ENCODE measurements at regions not wholly inside any gene's neighbourhood (a gene's known extent, or its start where the extent isn't known, plus 50 kb on each side); places are given as distances from the start of the nearest gene placed in this dataset.

GRCh38 chr5:43804723-43805122 is 201.7 kb downstream of the NNT start (continued):
- TF ChIP-seq, protein P1, sequence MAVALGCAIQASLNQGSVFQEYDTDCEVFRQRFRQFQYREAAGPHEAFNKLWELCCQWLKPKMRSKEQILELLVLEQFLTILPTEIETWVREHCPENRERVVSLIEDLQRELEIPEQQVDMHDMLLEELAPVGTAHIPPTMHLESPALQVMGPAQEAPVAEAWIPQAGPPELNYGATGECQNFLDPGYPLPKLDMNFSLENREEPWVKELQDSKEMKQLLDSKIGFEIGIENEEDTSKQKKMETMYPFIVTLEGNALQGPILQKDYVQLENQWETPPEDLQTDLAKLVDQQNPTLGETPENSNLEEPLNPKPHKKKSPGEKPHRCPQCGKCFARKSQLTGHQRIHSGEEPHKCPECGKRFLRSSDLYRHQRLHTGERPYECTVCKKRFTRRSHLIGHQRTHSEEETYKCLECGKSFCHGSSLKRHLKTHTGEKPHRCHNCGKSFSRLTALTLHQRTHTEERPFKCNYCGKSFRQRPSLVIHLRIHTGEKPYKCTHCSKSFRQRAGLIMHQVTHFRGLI (CRISPR knock-in tag; IDR thresholded peaks at IDR 0.05), result peak; percentile 65; the same call in 1 of the 2 replicates
- TF ChIP-seq NFE2L1 (tag; IDR thresholded peaks at IDR 0.05; ENCODE audit: borderline replicate concordance, low read depth), result no peak
- peak in 1 of 2 experiments; percentile 81; a peak in 1 of 4 replicates for TF ChIP-seq TEAD1 (CRISPR knock-in tag; IDR thresholded peaks at IDR 0.05)
- no peak for TF ChIP-seq NELFE (IDR thresholded peaks at IDR 0.05; ENCODE audit: insufficient read depth, insufficient read length)
- TF ChIP-seq ELF4 (CRISPR knock-in tag; IDR thresholded peaks at IDR 0.05), result peak; percentile 63; the same call in 1 of the 2 replicates
- peak; percentile 84 for TF ChIP-seq ZNF589 (CRISPR knock-in tag; IDR thresholded peaks at IDR 0.05; ENCODE audit: low read depth)
- TF ChIP-seq MBD2 (IDR thresholded peaks at IDR 0.05; ENCODE audit: borderline replicate concordance, low read depth), result no peak
- no peak for TF ChIP-seq U2AF2 (optimal IDR thresholded peaks at IDR 0.05; ENCODE audit: low read depth, low read length)
- TF ChIP-seq E2F4 (CRISPR knock-in tag; IDR thresholded peaks at IDR 0.05; ENCODE audit: low read depth), result no peak
- no peak for TF ChIP-seq ZNF121 (CRISPR knock-in tag; conservative IDR thresholded peaks at IDR 0.05)
- no peak for TF ChIP-seq DEAF1 (CRISPR knock-in tag; IDR thresholded peaks at IDR 0.05)
- no peak for TF ChIP-seq HSF4 (CRISPR knock-in tag; IDR thresholded peaks at IDR 0.05; ENCODE audit: borderline replicate concordance)
- TF ChIP-seq CBFA2T2 (conservative IDR thresholded peaks at IDR 0.05), result no peak
- no peak for TF ChIP-seq AFF1 (IDR thresholded peaks at IDR 0.05; ENCODE audit: low read depth in 1 of 2, partially characterized antibody in 2 of 2)
- peak; percentile 74; the same call in 1 of the 2 replicates for TF ChIP-seq ZNF584 (CRISPR knock-in tag; IDR thresholded peaks at IDR 0.05; ENCODE audit: low read depth)
- peak in 1 of 2 experiments; percentile 77; a peak in 2 of 4 replicates for TF ChIP-seq FOXA3 (CRISPR knock-in tag; conservative IDR thresholded peaks at IDR 0.05 in 1 of 2, IDR thresholded peaks at IDR 0.05 in 1 of 2)
- TF ChIP-seq ZNF175 (CRISPR knock-in tag; IDR thresholded peaks at IDR 0.05; ENCODE audit: low read depth), result peak; percentile 89
- peak; percentile 78; the same call in 1 of the 2 replicates for TF ChIP-seq ZNF197 (CRISPR knock-in tag; IDR thresholded peaks at IDR 0.05; ENCODE audit: low read depth)
